GM21528 (cell line): ENCODE measurements at regions not wholly inside any gene's neighbourhood (a gene's known extent, or its start where the extent isn't known, plus 50 kb on each side); places are given as distances from the start of the nearest gene placed in this dataset.
"Not testable (repeated sequence)": the region's sequence is repeated elsewhere in the genome, so short reads cannot be mapped to it uniquely, and the experiment has no call there.

ENCODE experiments used
- ATAC-seq: cut with Tn5 transposase; IDR thresholded peaks from one replicate; pipeline ENCODE4 v1.9.1; 2021; ENCODE audit warnings: mild to moderate bottlenecking, moderate library complexity; ENCODE audit not compliant: unreplicated experiment, low FRiP score

DNA sequence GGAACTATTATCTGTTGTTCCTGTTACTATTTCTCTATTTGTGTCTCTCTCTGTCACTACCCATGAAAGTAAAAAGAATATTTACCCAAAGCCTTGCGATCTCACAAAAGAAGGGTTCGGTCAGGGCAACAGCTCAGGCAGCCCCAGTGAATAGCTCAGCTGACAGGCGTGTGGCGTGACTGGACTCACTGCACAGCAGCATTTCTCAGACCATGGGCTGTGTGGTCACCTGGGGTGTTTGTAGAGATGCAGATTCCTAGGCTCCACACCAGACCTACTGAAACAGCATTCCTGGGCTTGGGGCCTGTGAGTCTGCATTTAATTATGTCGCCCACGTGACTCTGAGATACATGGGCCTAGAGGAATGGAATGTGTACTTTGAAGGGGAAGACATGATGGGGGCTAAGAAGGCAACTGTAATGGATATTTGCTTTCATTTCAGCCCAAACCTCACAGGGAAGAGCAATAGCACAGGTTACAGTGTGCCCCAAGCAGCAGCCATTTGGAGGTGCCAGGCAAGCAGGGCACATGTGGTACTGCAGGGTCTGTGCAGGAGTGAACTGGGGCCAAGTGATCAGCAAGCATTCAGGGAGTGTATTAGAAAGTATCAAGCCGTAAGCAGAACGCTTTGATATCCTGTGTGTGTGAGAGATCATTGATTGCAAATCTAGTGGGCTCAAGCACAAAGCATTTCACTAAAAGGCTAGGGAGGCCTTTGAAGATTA, 90.4 kb upstream of the RBMS1 start:
- no peak for ATAC-seq

DNA sequence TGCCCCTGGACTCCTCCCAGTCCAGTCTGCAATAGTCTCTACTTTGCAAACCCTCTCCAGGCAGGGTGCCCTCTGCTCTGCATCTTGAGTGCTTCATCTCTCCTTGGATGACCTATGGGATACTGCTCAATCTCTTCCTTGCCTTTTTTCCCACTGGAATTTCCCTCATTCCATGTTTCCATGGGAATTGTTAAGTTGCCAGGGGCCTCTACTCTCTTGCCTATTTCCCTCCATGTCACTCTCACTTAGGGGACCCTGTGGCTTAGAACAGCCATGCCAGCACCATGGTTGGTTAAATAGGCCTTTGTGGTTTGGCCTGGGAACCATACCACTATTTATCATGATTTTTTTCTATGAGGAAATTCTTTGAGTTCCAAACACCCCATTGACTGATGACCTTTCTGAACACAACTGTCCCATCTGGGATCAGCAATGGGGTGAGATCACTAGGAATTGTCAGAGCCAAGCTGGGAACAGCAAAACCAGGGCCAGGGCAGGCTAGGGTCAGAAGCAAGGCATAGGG, 91.4 kb upstream of the RBMS1 start:
- ATAC-seq: no peak

DNA sequence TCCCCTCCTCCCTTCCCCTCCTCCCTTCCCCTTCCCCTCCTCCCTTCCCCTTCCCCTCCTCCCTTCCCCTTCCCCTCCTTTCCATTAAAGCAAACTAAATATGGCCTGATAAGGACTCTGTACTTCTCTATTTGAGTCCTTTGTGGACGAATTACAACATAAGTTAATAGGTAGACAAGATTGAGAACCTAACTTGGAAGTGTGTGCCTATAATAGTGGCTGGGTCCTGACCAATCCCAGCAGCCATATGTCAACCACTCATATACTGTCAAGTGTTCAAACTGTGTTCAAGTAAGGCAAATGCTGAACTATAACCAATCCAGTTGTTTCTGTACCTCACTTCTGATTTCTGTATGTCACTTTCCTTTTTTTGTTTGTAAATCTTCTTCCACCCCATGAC, 97.1 kb upstream of the RBMS1 start:
- ATAC-seq: no peak

DNA sequence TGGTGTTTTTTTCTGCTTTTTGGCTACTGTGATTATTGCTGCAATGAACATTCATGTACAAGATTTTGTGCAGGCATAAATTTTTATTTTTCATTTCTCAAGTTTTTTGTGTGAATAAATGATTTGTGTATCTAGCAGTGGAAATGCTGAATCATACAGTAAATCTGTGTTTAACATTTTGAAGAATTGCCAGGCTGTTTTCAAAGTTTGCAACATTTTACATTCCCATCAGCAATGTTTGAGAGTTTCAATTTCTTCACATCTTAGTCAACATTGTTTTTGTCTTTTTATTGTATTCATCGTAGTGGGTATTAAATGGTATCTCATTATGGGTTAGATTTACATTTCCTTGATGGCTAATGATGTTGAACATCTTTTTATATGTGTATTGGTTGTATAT, 98.8 kb upstream of the RBMS1 start:
- ATAC-seq: no peak

DNA sequence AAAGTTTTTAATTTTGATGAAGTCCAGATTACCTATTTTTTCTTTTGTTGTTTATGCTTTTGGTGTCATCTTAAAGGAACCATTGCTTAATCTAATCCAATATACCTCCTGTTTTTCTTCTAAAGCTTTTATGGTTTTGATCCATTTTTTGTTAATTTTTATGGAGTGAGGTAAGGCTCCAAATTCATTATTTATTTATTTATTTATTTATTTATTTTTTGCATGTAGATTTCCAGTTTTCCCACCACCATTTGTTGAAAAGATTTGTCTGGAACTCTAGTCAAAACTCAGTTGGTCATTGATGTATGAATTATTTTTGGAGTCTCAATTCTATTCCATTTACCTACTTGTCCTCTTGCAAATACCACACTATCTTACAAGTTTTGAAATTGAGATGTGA, 99.4 kb upstream of the RBMS1 start:
- no peak for ATAC-seq

DNA sequence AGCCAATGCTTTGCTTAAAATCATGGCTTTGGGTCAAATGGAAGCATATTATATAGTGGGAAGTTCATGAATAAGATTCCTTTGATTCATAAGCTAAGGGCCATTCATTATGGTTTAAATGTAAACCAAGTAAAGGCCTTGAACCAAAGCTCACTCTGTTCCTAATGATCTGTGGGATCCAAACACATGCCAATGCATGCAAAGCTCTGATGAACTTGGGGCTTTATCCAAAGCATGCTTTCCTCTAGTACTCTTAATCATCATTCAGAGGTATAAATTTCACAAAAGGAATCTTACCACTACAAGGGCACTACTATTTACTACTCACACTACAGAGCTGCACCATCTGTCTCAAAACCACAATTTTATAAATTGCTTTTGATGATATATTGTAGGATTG, 102.8 kb upstream of the RBMS1 start:
- no peak for ATAC-seq

DNA sequence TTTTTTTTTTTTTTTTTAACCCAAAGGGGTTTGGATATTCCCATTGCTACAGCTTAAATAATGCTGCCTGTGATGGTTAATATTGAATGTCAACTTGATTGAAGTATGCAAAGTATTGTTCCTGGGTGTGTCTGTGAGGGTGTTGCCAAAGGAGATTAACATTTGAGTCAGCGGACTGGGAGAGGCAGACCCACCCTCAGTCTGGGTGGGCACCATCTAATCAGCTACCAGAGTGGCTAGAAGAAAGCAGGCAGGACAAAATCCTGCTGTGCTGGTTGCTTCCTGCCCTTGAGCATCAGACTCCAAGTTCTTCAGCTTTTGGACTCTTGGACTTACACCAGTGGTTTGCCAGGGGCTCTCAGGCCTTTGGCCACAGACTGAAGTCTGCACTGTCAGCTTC, 106.8 kb upstream of the RBMS1 start:
- not testable (repeated sequence) for ATAC-seq

DNA sequence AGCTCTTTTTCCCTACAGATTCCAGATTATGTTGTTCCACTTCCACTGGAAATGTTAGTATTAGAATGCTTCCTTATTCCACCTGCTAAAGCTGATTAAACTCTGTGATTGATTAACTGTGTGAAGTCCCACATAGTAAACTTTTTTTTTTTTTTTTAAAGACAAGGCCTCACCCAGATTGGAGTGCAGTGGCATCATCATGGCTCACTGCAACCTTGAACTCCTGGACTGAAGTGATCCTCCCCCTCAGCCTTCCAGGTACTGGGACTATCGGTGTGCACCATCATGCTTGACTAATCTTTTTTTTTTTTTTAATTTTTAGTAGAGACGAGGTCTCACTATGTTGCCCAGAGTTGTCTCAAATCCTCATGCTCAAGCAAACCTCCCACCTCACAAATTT, 108.5 kb upstream of the RBMS1 start:
- no peak for ATAC-seq

DNA sequence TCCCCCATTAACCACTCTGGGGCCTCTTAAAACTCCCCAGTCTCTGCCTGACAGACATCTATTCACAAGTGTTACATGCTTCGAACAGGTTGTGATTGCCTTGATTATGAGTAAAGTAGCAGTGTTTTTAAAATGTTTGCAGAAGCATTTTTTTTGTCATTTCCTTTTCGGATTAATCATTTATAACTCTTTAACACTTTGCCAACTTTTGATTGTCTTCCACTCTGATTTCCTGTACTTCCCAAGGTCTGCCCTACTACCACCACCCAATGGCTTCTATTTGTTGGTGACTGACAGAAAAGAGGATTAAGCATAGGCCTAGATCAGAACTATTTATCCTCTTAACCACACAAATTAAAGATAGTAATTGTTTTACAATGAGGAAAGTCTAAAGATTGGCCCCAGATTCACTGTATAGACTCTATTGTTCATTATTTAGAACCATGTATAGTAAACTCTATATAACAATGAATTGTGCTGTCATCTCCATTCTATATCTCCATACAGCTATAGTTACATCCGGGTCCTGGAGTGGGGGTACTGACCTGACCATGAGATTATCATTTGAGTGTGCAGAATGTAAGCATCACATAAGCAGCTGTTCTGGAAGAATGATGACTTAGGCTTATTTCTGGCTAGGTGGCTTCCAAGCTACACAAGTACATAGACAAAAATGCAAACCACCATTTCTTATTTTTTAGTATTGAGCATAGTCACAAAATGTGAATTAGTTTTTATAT, 110.3 kb upstream of the RBMS1 start:
- ATAC-seq: no peak

DNA sequence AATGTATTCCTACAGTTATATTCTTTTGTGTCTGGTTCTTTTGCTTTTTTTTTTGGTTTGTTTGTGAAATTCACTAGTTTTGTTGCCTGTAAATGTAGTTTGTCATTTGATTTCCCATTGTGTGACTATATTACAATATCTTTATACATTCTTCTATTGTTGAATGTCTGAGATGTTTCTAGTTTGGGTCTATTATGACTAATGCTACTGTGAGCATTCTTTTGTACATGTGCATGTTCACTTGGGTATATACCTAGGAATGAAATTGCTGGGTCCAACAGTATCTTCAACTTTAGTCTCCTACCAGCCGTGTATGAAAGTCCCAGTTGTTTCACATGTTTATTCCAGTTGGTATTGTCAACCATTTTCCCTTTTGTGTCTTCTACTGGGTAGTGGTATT, 112.7 kb upstream of the RBMS1 start:
- ATAC-seq: no peak

DNA sequence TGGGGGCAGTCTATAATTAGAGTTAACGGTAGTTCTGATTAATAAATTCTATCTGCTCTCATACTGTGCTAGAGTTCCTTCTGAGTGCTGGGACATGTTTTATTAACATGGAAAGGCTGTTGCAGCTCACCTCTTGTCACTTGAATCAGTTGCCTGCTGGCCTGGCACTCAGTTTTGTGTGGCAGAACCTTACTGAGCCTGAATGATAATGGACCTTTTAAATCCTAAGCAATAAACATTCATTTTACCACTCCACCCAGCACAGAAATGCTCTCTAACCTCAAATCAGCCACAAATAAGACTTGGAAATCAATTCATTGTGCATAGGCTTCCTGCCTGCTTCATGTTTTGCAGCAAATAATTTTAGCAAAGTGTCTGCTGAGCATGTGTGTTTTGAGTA, 115.0 kb upstream of the RBMS1 start:
- ATAC-seq: no peak

DNA sequence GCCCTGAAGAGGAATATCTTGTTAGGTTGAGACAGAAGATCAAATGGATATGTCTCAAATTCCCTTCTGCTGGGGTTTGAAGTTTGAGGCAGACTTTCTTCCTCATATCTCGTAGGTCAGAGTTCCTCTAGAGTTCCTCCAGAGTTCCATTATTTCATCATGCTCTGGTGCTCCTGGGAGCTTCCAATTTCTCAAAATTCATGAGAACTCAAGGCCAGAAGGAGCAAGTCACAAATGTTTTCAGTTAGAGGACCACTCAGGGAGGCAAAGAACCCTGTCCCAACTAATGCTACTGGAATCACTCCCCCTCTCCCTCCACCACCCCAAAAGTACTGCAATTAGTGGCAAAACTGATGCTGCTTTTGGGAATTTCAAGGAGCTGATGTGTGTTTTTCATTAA, 115.7 kb upstream of the RBMS1 start:
- ATAC-seq: no peak

DNA sequence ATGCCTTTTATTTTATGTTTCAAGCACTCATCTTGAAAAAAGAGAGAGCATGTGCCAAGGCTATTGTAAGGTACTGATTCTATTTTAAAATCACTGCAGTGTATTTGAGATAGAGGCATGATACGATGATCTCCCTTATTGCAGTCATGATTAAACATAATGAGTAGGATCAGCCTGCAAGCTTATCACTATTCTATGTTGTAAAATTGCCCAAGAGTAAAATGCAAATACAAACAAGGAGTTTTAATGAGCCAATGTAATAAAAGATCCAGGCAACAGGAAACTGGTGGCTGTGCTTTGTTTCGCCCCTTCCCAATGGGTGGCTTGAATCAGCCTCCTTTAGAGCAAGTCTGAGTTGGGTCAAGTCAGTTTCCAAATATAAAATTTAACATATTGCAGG, 116.4 kb upstream of the RBMS1 start:
- ATAC-seq: no peak

DNA sequence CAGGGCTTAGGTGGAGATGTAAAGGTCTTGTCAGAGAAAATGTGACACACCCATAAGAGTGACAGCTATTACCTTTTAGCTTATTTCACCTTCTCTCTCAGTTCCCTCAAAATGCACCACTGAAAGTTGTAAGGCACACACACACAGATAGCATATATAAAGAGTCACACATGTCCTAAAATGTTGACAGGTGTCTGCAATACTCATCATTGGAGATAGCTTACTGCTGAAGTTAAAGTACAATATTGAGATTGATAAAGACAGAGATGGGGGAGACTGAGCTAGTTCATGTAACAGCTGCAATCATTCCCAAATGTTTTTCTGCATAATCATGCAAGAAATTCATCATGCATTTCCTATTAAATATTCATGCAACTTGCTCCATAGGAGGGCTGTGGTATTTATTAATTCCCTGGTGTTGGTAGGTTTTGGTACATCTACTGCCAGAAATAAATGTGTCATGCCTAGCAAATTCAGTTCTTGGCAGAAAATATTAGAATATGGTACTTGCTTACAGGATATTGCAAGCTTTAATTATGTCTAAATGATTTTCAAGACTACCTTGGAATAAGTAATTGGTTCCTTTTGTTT, 118.8 kb upstream of the RBMS1 start:
- no peak for ATAC-seq

DNA sequence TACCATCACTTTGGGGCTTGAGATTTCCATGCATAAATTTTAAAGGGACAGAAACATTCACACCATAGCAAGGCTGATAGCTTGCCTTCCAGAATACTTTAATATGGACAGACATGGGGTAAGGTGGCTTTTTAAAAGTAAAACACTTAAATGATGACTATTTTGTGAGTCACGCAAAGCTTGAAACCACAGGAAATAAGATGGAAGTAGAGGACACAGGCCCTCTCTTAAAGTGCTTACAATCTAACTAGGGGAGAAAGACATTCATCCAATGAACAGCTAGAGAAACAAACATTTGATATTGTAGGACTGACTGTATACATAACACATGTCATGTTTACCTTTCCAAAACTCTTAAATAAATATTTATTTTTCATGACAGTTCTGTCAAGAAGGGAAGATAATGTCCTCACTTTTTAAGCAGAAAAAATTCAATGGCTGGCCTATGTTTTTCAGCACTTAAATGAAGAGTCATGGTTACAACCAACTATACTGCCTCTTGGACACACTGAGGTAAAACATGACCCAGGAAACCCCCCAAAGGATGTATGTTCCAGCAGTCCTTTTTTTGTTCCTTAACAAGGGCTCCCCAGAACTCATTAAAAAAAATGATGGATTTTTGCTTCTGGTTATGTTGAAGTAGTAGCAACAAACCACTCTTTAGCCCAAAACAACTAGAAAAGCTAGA, 120.0 kb upstream of the RBMS1 start:
- no peak for ATAC-seq

DNA sequence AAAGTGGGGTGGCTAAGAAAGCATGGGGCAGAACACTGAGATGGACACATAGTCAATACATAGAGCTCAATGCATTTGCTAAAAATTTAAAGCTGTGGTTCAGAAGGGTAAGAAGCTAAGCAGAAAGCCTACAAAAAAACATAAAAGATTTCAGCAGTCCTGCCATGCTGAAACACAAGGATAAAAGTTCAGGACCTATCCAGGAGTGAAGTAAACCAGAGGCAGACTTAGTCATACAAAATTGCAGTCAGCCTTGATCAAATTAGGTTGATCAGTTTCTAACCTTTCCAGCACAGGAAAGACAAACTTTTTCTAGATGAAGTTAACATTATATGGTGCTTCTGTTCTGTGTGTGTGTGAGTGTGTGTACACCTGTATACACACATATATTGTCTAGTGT, 120.8 kb upstream of the RBMS1 start:
- no peak for ATAC-seq

DNA sequence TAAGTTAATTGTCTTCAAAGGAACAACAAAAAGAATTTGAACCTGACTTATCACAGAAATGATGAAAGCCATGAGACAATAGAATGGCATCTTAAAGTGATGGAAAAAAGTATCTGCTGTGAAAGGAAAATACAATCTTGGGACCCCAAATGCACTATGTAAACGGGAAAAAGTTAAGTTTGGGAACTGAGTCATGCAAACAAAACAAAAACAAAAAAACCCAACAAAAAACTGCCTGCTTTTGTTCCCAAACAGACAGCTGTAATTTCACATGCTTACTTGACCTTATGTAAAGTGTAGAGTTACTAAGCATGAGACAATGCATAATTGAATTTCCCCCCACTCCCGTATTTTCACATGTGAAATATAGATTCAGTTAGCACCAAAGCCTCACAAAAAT, 122.1 kb upstream of the RBMS1 start:
- ATAC-seq: no peak

DNA sequence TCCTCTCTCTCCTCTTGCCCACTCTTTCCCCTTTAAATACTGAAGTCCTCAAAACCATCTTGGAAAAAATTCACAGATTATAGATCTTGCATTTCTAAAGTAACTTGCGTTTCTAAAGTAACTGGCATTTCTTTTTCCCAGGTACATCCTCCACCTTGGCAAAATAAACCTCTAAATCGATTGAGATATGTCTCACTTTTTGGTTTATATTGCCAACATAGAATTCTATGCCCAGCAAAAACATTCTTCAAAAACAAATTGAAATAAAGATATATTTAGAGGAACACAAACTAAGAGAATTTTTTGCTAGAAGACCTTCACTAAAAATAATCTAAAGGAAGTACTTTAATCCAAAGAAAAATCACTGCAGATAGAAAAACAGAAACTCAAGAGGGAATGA, 122.5 kb upstream of the RBMS1 start:
- ATAC-seq: no peak

DNA sequence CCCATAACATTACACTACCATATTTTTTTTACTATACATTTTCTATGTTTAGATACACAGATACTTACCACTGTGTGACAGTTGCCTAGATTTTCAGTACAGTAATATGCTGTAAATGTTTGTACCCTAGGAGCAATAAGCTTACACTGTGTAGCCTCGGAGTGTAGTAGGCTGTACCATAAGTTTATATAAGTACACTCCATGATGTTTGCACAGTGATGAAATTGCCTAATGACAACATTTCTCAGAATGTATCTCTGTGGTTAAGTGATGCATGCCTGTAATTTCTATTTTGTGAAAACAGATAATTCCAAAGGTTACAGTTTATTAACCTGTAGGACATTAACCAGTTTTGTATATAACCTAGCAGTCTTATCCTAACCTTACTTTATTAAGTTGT, 128.1 kb upstream of the RBMS1 start:
- ATAC-seq: no peak

DNA sequence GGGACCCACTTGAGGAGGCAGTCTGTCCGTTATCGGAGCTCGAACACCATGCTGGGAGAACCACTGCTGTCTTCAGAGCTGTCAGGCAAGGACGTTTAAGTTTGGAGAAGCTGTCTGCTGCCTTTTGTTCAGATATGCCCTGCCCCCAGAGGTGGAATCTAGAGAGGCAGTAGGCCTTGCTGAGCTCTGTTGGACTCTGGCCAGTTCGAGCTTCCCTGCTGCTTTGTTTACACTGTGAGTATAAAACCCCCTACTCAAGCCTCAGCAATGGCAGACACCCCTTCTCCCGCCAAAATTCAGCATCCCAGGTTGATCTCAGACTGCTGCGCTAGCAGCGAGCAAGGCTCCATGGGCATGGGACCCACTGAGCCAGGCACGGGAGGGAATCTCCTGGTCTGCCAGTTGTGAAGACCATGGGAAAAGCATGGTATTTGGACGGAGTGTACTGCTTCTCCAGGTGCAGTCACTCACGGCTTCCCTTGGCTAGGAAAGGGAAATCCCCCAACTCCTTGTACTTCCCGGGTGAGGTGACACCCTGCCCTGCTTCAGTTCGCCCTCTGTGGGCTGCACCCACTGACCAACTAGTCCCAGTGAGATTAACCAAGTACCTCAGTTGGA, 134.5 kb upstream of the RBMS1 start:
- ATAC-seq: not testable (repeated sequence)

DNA sequence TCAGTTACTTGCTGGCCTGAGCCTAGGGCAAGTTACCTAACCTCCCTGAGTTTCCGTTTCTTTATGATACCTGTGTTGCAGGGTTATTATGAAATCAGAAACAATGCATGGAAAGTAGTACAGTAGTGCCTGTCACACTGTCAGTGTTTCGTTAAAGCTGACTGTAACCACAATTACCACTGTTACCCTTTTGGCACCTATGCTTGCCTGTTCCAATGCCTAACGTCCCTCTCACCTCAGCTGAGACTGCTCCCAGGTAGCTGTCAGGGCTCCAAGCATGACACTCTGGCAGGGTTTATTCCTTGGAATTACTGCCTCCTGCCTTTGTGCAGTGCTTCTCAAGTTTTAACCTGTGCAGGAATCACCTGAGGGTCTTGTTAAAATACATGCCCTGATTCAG, 135.2 kb upstream of the RBMS1 start:
- ATAC-seq: no peak
